ENCODE measurements at regions not wholly inside any gene's neighbourhood (a gene's known extent, or its start where the extent isn't known, plus 50 kb on each side); places are given as distances from the start of the nearest gene placed in this dataset.
A peak's percentile ranks its signal among the peaks of the same experiment; 100 is the strongest.

DNA sequence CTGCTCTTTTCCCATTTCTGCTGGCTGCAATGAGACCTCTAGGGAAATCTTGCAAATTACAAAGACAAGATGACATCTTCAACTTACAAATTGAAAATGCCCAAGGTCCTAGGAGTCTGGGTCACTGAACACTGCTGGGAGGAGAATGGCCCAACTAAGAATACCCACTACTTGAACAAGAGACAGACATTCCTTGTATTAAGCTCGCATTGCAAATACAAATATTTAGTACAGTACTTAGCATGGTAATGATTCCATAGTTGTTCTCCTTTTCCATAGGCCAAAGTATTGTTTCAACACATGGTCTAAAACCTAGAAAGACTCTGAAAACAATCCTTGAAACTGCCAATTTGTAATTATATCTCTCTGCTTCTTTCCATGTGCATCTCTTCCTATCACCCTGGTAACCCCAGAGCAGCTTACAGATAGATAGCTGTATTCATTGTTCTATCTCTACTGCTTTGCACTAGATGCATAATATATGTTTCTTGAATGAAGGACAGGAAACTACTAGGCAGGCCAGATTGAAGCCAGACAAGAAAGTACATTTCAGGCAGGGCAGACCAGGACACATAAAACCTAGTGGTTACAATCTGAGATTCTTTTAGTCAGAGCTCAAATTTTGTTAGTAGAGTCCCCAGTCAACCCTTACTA, 1545.7 kb upstream of the TENM4 start:
- peaks cover 1 to 13% of the 10 kb centered on the region in 2 donors for H3K4me1 ChIP-seq (ENCODE audit: control insufficient read depth in 2 of 2, insufficient read depth in 1 of 2, low read depth in 1 of 2, low read length in 2 of 2)
- H3K27ac ChIP-seq (replicated peaks; ENCODE audit: low read length): no peak overlapping the region
- H3K23ac ChIP-seq (ENCODE audit: low read depth, low read length, poor library complexity): no peak overlapping the region
- no peak overlapping the region for H2BK15ac ChIP-seq (ENCODE audit: low read length)
- H3K4me3 ChIP-seq (ENCODE audit: low read length in 2 of 2): no peak overlapping the region
- no peaks in the 10 kb centered on the region for H3K79me1 ChIP-seq (ENCODE audit: low read depth, low read length)
- no peaks in the 10 kb centered on the region for H3K9me3 ChIP-seq (replicated peaks in 1 of 2; ENCODE audit: control insufficient read depth in 2 of 2, insufficient read depth in 1 of 2, low read depth in 1 of 2, low read length in 2 of 2)
- peak overlapping the region; percentile 55 for H2AFZ ChIP-seq (ENCODE audit: low read length)
- H3K18ac ChIP-seq (ENCODE audit: low read length): no peak overlapping the region
- H4K91ac ChIP-seq (ENCODE audit: low read depth, low read length, poor library complexity): no peak overlapping the region
- no peak overlapping the region for H2BK12ac ChIP-seq (ENCODE audit: low read length)
- H3K14ac ChIP-seq (ENCODE audit: low read length): no peak overlapping the region
- no peak overlapping the region for H2BK5ac ChIP-seq (ENCODE audit: low read length)
- no peaks in the 10 kb centered on the region for H3K27me3 ChIP-seq (ENCODE audit: control insufficient read depth in 3 of 3, insufficient read depth in 3 of 3, low read depth in 1 of 3, low read length in 3 of 3)
- no peak overlapping the region for H3K4me2 ChIP-seq (ENCODE audit: insufficient read depth, low read length, poor library complexity, severe bottlenecking)
- DNase-seq (ENCODE audit: low spot score): no peak
- H3K4ac ChIP-seq (ENCODE audit: low read length): no peak overlapping the region
- H2AK5ac ChIP-seq (ENCODE audit: low read depth, low read length): no peak overlapping the region
- H4K8ac ChIP-seq (ENCODE audit: low read depth, low read length): no peak overlapping the region
- no peak overlapping the region for H3K9ac ChIP-seq (ENCODE audit: low read depth, low read length, poor library complexity)
- WGBS, 2 donors (ENCODE audit: extremely low coverage in 2 of 2, insufficient read length in 2 of 2, insufficient replicate concordance in 1 of 2): no CpG with 5 or more reads among the region's 1 CpG
- H2BK120ac ChIP-seq (ENCODE audit: low read depth, low read length): no peak overlapping the region
- no peaks in the 10 kb centered on the region for H3K36me3 ChIP-seq (replicated peaks in 1 of 2; ENCODE audit: control insufficient read depth in 2 of 2, insufficient read depth in 2 of 2, low read length in 2 of 2)

DNA sequence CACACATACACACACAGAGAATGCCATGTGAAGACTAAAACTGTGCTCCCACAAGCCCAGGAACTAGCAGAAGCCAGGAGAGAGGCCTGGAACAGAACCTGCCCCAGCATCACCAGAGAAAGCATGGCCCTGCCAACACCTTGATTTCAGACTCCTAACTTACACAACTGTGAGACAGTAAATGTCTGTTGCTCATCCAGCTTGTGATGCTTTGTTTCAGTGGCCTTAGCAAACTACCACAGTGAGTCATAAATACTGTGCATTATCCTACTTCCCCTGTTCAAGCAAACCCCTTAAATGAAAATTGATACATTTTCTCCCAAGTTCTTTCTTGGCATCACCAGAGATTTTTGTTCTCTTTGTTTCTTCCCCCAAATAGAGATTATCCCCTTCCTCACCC, 1539.4 kb upstream of the TENM4 start:
- Histone ChIP-seq H3K4me3 (ENCODE audit: low read length in 2 of 2) (no peak overlapping the region), H2BK15ac (ENCODE audit: low read length) (no peak overlapping the region), H2AK5ac (ENCODE audit: low read depth, low read length) (no peak overlapping the region), H3K4ac (ENCODE audit: low read length) (no peak overlapping the region), H2BK5ac (ENCODE audit: low read length) (no peak overlapping the region), H3K36me3 (replicated peaks in 1 of 2; ENCODE audit: control insufficient read depth in 2 of 2, insufficient read depth in 2 of 2, low read length in 2 of 2) (no peaks in the 10 kb centered on the region), H3K4me1 (ENCODE audit: control insufficient read depth in 2 of 2, insufficient read depth in 1 of 2, low read depth in 1 of 2, low read length in 2 of 2) (peaks cover 0 to 2% of the 10 kb centered on the region in 2 donors), H3K23ac (ENCODE audit: low read depth, low read length, poor library complexity) (no peak overlapping the region), H4K8ac (ENCODE audit: low read depth, low read length) (no peak overlapping the region), H4K91ac (ENCODE audit: low read depth, low read length, poor library complexity) (no peak overlapping the region), H3K9me3 (replicated peaks in 1 of 2; ENCODE audit: control insufficient read depth in 2 of 2, insufficient read depth in 1 of 2, low read depth in 1 of 2, low read length in 2 of 2) (no peaks in the 10 kb centered on the region), H3K18ac (ENCODE audit: low read length) (no peak overlapping the region), H2BK120ac (ENCODE audit: low read depth, low read length) (no peak overlapping the region), H2BK12ac (ENCODE audit: low read length) (no peak overlapping the region), H3K4me2 (ENCODE audit: insufficient read depth, low read length, poor library complexity, severe bottlenecking) (no peak overlapping the region), H3K14ac (ENCODE audit: low read length) (no peak overlapping the region), H3K27me3 (ENCODE audit: control insufficient read depth in 3 of 3, insufficient read depth in 3 of 3, low read depth in 1 of 3, low read length in 3 of 3) (no peaks in the 10 kb centered on the region), H2AFZ (ENCODE audit: low read length) (no peak overlapping the region), H3K9ac (ENCODE audit: low read depth, low read length, poor library complexity) (no peak overlapping the region), H3K27ac (replicated peaks; ENCODE audit: low read length) (no peak overlapping the region), H3K79me1 (ENCODE audit: low read depth, low read length) (no peaks in the 10 kb centered on the region)
- no peak for DNase-seq (ENCODE audit: low spot score)

DNA sequence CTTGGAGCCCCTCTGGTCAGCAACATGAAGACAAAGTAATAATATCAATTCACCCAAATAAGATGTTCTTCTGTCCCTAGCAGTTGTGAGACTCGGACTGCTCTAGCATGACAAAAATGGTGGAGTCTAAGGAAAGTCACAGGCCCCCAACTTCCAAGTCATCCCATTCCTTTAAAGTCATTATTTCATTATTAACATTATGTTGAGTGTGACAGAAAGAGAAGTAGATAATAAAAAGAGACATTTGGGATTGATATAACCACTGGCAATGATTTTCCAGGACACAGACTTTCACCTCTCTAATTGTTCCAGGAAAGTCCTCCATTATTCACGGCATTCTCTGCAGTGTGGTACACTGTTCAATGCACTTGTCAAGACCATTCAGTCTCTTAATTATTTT, 1533.0 kb upstream of the TENM4 start:
- Histone ChIP-seq H3K27ac (replicated peaks; ENCODE audit: low read length) (no peak overlapping the region), H3K14ac (ENCODE audit: low read length) (no peak overlapping the region), H4K91ac (ENCODE audit: low read depth, low read length, poor library complexity) (no peak overlapping the region), H3K79me1 (ENCODE audit: low read depth, low read length) (no peaks in the 10 kb centered on the region), H2BK120ac (ENCODE audit: low read depth, low read length) (no peak overlapping the region), H2BK12ac (ENCODE audit: low read length) (no peak overlapping the region), H3K4me1 (ENCODE audit: control insufficient read depth in 2 of 2, insufficient read depth in 1 of 2, low read depth in 1 of 2, low read length in 2 of 2) (peaks cover 0 to 4% of the 10 kb centered on the region in 2 donors), H4K8ac (ENCODE audit: low read depth, low read length) (no peak overlapping the region), H3K36me3 (replicated peaks in 1 of 2; ENCODE audit: control insufficient read depth in 2 of 2, insufficient read depth in 2 of 2, low read length in 2 of 2) (no peaks in the 10 kb centered on the region), H3K18ac (ENCODE audit: low read length) (no peak overlapping the region), H3K9me3 (replicated peaks in 1 of 2; ENCODE audit: control insufficient read depth in 2 of 2, insufficient read depth in 1 of 2, low read depth in 1 of 2, low read length in 2 of 2) (no peaks in the 10 kb centered on the region), H3K23ac (ENCODE audit: low read depth, low read length, poor library complexity) (no peak overlapping the region), H2BK5ac (ENCODE audit: low read length) (no peak overlapping the region), H3K4me2 (ENCODE audit: insufficient read depth, low read length, poor library complexity, severe bottlenecking) (no peak overlapping the region), H3K4me3 (ENCODE audit: low read length in 2 of 2) (no peak overlapping the region), H3K4ac (ENCODE audit: low read length) (no peak overlapping the region), H3K9ac (ENCODE audit: low read depth, low read length, poor library complexity) (no peak overlapping the region), H2AFZ (ENCODE audit: low read length) (peak overlapping the region; percentile 36), H2BK15ac (ENCODE audit: low read length) (no peak overlapping the region), H3K27me3 (ENCODE audit: control insufficient read depth in 3 of 3, insufficient read depth in 3 of 3, low read depth in 1 of 3, low read length in 3 of 3) (no peaks in the 10 kb centered on the region), H2AK5ac (ENCODE audit: low read depth, low read length) (no peak overlapping the region)
- DNase-seq (ENCODE audit: low spot score): no peak
- WGBS, 2 donors (ENCODE audit: extremely low coverage in 2 of 2, insufficient read length in 2 of 2, insufficient replicate concordance in 1 of 2): no CpG with 5 or more reads among the region's 2 CpGs

DNA sequence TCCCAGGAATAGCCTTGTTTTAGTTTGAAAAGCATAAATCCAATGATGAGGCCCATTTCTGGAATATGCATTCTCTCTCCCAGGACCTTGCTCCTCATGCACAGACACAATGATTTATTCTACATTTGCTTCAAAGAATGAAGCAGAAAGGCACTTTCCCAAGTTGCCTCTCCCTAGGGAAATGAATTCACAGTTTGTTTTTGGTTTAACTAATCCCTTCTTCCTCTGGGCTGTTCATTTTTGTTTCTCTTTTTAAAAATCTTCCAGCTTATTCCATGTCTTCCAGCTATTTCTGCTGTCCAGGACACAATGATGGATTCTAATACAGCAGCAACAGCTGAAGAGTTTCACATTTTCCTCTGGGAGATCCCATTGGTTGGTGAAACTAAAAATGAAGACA, 1529.2 kb upstream of the TENM4 start:
- H4K8ac ChIP-seq (ENCODE audit: low read depth, low read length): no peak overlapping the region
- H2BK5ac ChIP-seq (ENCODE audit: low read length): no peak overlapping the region
- no peak overlapping the region for H3K27ac ChIP-seq (replicated peaks; ENCODE audit: low read length)
- H4K91ac ChIP-seq (ENCODE audit: low read depth, low read length, poor library complexity): no peak overlapping the region
- H2AFZ ChIP-seq (ENCODE audit: low read length): peak overlapping the region; percentile 84
- H3K36me3 ChIP-seq (replicated peaks in 1 of 2; ENCODE audit: control insufficient read depth in 2 of 2, insufficient read depth in 2 of 2, low read length in 2 of 2): no peaks in the 10 kb centered on the region
- H3K4me3 ChIP-seq (ENCODE audit: low read length in 2 of 2): no peak overlapping the region
- H3K18ac ChIP-seq (ENCODE audit: low read length): no peak overlapping the region
- H2BK15ac ChIP-seq (ENCODE audit: low read length): no peak overlapping the region
- no peak overlapping the region for H3K23ac ChIP-seq (ENCODE audit: low read depth, low read length, poor library complexity)
- H3K14ac ChIP-seq (ENCODE audit: low read length): no peak overlapping the region
- H2AK5ac ChIP-seq (ENCODE audit: low read depth, low read length): no peak overlapping the region
- no peak overlapping the region for H3K9ac ChIP-seq (ENCODE audit: low read depth, low read length, poor library complexity)
- no peak overlapping the region for H2BK12ac ChIP-seq (ENCODE audit: low read length)
- no peak overlapping the region for H3K4ac ChIP-seq (ENCODE audit: low read length)
- H2BK120ac ChIP-seq (ENCODE audit: low read depth, low read length): no peak overlapping the region
- H3K9me3 ChIP-seq (replicated peaks in 1 of 2; ENCODE audit: control insufficient read depth in 2 of 2, insufficient read depth in 1 of 2, low read depth in 1 of 2, low read length in 2 of 2): no peaks in the 10 kb centered on the region
- H3K4me2 ChIP-seq (ENCODE audit: insufficient read depth, low read length, poor library complexity, severe bottlenecking): no peak overlapping the region
- H3K4me1 ChIP-seq (ENCODE audit: control insufficient read depth in 2 of 2, insufficient read depth in 1 of 2, low read depth in 1 of 2, low read length in 2 of 2): peaks cover 0 to 5% of the 10 kb centered on the region in 2 donors
- no peaks in the 10 kb centered on the region for H3K79me1 ChIP-seq (ENCODE audit: low read depth, low read length)
- H3K27me3 ChIP-seq (ENCODE audit: control insufficient read depth in 3 of 3, insufficient read depth in 3 of 3, low read depth in 1 of 3, low read length in 3 of 3): no peaks in the 10 kb centered on the region
- no peak for DNase-seq (ENCODE audit: low spot score)
